Activated naive CD4-positive, alpha-beta T cell treated with anti-CD3 and anti-CD28 coated beads for 36 hours (primary cell): ENCODE measurements at regions not wholly inside any gene's neighbourhood (a gene's known extent, or its start where the extent isn't known, plus 50 kb on each side); places are given as distances from the start of the nearest gene placed in this dataset.

Source experiments
- CTCF ChIA-PET: fragments of 350-600 bp; sonication (Branson Sonifier 250); formaldehyde crosslinking; loops from one replicate; lab custom pipeline; 2021; ENCODE audit warnings: antibody characterized with exemption; lab: Charles Lee
- DNase-seq: peaks from one replicate; pipeline ENCODE4 v3.0.0-alpha.2; 2020
- H3K27ac Mint-ChIP-seq: one replicate; pipeline ENCODE4 v1.8.0; 2021; ENCODE audit warnings: mild to moderate bottlenecking, mixed read lengths
- H3K27me3 Mint-ChIP-seq: one replicate; pipeline ENCODE4 v1.8.0; 2021; ENCODE audit warnings: low read depth, mixed read lengths
- H3K36me3 Mint-ChIP-seq: one replicate; pipeline ENCODE4 v1.8.0; 2021; ENCODE audit warnings: low read depth, mixed read lengths
- H3K4me1 Mint-ChIP-seq: one replicate; pipeline ENCODE4 v1.8.0; 2021; ENCODE audit warnings: low read depth, mixed read lengths
- H3K4me3 Mint-ChIP-seq: one replicate; pipeline ENCODE4 v1.8.0; 2021; ENCODE audit warnings: mild to moderate bottlenecking, moderate library complexity, mixed read lengths
- H3K9me3 Mint-ChIP-seq: one replicate; pipeline ENCODE4 v1.8.0; 2021; ENCODE audit warnings: mixed read lengths
- intact Hi-C: fragments of 100-400 bp; cut with micrococcal nuclease; formaldehyde crosslinking; loops from one replicate; pipeline ENCODE4 v1.15.1; 2023

- DNase-seq: no peak
Observed at GRCh38 chr4:4696530-4696929, 154.7 kb upstream of the STX18 start.

DNA sequence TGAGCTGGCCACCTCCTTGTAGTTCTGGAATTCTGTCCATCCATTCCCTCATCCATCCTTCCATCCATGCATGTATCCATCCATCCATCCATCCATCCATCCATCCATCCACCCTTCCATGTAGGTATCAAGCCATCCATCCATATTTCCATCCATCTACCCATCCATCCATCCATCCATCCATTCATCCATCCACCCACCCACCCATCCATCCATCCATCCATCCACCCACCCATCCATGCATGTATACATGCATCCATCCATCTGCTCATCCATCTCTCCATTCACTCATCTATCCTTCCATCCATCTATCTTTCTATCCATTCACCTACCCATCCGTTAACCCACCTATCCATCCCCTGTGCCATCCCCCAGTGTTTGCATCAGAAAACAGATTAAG is 153.6 kb upstream of the STX18 start:
- CTCF ChIA-PET: no interaction called here
- no peak for DNase-seq
- Mint-ChIP-seq H3K9me3 (peaks cover 5% of the 10 kb centered on the region), H3K27ac (no peak overlapping the region), H3K36me3 (peaks cover 6% of the 10 kb centered on the region), H3K4me1 (no peaks in the 10 kb centered on the region), H3K4me3 (no peak overlapping the region), H3K27me3 (no peaks in the 10 kb centered on the region)
- intact Hi-C loops: no loop called here

More at GRCh38 chr4:4696530-4696929, 154.7 kb upstream of the STX18 start:
- H3K4me1 Mint-ChIP-seq: no peaks in the 10 kb centered on the region
- no peak overlapping the region for H3K27ac Mint-ChIP-seq
- CTCF ChIA-PET: no interaction called here
- intact Hi-C loops: no loop called here
- H3K36me3 Mint-ChIP-seq: peaks cover 6% of the 10 kb centered on the region
- H3K4me3 Mint-ChIP-seq: no peak overlapping the region
- H3K9me3 Mint-ChIP-seq: no peaks in the 10 kb centered on the region
- H3K27me3 Mint-ChIP-seq: no peaks in the 10 kb centered on the region

DNA sequence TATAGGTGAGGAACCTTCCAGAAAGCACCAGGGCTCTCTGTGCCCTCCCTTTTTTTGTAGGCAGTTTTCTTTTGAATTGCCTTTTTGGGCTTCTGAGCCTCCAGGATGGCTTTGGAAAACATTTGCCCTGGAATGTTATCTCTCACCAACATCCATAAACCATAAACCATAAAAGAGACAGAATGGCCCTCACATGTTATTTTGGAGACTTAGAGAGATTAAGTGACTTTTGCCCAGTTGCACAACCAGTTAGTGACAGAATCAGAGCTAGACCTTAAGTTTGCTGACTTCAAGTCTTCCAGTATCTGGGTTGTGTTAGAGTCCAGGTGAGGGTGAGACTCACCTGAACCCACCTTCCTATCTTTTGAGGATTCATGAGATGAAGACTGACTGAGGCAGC is 153.0 kb upstream of the STX18 start:
- intact Hi-C loops: no loop called here
- Mint-ChIP-seq H3K9me3 (peaks cover 10% of the 10 kb centered on the region), H3K27ac (no peak overlapping the region), H3K4me3 (no peak overlapping the region), H3K27me3 (no peaks in the 10 kb centered on the region), H3K4me1 (no peaks in the 10 kb centered on the region), H3K36me3 (peaks cover 12% of the 10 kb centered on the region)
- CTCF ChIA-PET: no interaction called here
- DNase-seq: no peak

GRCh38 chr4:4694296-4694772 is 152.5 kb upstream of the STX18 start:
- Mint-ChIP-seq H3K4me1 (no peaks in the 10 kb centered on the region), H3K27ac (no peak overlapping the region), H3K27me3 (no peaks in the 10 kb centered on the region), H3K9me3 (peaks cover 12% of the 10 kb centered on the region), H3K36me3 (peaks cover 17% of the 10 kb centered on the region), H3K4me3 (no peak overlapping the region)
- intact Hi-C loops: no loop called here
- DNase-seq: no peak
- CTCF ChIA-PET: no interaction called here

DNA sequence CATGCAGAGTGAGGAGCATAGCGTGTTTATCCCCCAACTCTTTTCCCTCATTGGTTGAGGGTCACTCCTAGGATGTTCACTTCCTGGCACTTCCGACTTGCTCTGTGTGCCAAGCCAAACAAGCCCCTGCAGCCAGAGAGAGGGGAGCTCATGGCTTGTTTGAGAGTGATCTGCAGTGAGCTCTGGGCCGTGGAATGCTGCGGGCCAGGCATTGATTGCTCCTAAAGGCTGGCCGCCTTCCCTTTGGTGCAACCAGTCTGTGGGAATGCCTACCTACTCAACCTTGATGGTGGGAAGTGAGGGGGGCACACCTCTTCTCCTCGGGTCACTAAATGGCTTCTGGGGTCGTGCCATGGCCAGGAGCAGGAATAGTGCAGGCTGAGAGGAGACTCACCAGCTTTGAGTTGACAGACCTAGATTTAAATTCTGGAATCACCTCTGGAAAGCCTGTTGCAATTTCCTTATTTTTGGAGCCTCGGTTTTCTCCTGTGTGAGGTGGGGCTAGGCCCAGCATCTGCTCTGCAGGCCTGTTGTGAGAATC is 152.0 kb upstream of the STX18 start:
- CTCF ChIA-PET: no interaction called here
- H3K4me1 Mint-ChIP-seq: no peaks in the 10 kb centered on the region

GRCh38 chr4:4693258-4693657 is 151.4 kb upstream of the STX18 start:
- peak; percentile 14 for DNase-seq
- Mint-ChIP-seq H3K9me3 (peaks cover 12% of the 10 kb centered on the region), H3K4me3 (no peak overlapping the region), H3K4me1 (no peaks in the 10 kb centered on the region), H3K36me3 (peaks cover 25% of the 10 kb centered on the region), H3K27ac (no peak overlapping the region), H3K27me3 (no peaks in the 10 kb centered on the region)
- CTCF ChIA-PET: no interaction called here
- intact Hi-C loops: no loop called here

More for the DNA sequence above, 152.0 kb upstream of the STX18 start:
- H3K4me3 Mint-ChIP-seq: no peak overlapping the region
- H3K27ac Mint-ChIP-seq: no peak overlapping the region
- intact Hi-C loops: no loop called here
- H3K9me3 Mint-ChIP-seq: peaks cover 12% of the 10 kb centered on the region
- no peak for DNase-seq
- no peaks in the 10 kb centered on the region for H3K27me3 Mint-ChIP-seq
- H3K36me3 Mint-ChIP-seq: peaks cover 20% of the 10 kb centered on the region

DNA sequence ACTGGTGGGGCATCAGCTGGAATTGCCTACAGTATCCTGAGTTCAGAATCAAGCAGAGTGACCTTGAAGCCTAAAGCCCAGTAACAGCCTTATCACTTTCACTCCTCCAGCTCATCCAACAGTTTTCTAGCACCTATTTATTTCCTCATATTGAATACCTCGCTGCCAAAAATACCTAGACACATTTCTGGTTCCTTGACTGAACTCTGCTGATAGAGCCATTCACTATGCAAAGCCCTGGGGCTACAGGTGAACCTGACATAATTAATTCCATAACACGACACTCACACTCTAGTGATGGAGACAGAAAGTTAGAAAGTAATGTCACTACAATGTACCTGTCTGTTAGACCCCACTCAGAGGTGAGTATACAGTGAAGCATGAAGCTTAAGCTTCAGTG is 149.0 kb upstream of the STX18 start:
- Mint-ChIP-seq H3K27me3 (no peaks in the 10 kb centered on the region), H3K4me1 (no peaks in the 10 kb centered on the region), H3K9me3 (peaks cover 12% of the 10 kb centered on the region), H3K4me3 (no peak overlapping the region), H3K27ac (no peak overlapping the region), H3K36me3 (peaks cover 25% of the 10 kb centered on the region)
- CTCF ChIA-PET: no interaction called here
- DNase-seq: no peak
- intact Hi-C loops: no loop called here

DNA sequence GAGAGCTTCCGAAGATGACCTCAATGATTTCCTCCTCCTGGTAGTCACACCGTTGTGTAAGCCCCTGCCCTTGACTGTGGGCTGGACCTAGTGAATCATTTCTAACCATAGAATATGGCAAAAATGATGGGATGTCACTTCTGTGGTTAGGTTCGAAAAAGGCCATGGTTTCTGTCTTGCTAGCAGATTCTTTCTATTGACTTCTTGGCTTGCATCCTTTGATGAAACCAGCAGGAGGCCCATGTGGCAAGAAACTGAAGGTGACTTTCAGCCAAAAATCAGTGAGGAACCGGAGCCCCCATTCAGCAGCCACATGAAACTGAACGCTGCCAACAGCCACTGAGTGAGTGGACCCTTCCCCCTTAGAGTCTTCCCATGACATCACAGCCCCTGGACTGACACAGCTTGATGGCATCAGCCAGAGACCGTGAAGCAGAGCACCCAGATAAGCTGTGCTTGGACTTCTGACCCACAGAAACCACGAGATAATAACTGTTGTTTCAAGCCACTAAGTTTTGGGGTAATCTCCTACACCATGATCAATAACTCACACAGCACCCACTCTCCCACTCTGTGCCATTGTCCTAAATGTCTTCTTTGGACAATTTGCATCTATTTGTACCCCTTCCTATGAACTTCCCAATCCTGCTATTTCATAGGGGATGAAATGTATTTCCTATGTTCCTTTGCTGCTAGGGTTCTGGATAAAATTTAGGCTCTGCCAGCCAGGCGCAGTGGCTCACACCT is 148.0 kb upstream of the STX18 start:
- Mint-ChIP-seq H3K27me3 (no peaks in the 10 kb centered on the region), H3K9me3 (peaks cover 12% of the 10 kb centered on the region), H3K4me1 (no peaks in the 10 kb centered on the region), H3K4me3 (no peak overlapping the region), H3K36me3 (peaks cover 23% of the 10 kb centered on the region), H3K27ac (no peak overlapping the region)
- intact Hi-C loops: no loop called here
- CTCF ChIA-PET: interaction anchor here (0.7 kb wide), 1 partner anchor 258 kb away, joined by 3 read pairs; no protein-coding TSS in a partner anchor
- DNase-seq: no peak

DNA sequence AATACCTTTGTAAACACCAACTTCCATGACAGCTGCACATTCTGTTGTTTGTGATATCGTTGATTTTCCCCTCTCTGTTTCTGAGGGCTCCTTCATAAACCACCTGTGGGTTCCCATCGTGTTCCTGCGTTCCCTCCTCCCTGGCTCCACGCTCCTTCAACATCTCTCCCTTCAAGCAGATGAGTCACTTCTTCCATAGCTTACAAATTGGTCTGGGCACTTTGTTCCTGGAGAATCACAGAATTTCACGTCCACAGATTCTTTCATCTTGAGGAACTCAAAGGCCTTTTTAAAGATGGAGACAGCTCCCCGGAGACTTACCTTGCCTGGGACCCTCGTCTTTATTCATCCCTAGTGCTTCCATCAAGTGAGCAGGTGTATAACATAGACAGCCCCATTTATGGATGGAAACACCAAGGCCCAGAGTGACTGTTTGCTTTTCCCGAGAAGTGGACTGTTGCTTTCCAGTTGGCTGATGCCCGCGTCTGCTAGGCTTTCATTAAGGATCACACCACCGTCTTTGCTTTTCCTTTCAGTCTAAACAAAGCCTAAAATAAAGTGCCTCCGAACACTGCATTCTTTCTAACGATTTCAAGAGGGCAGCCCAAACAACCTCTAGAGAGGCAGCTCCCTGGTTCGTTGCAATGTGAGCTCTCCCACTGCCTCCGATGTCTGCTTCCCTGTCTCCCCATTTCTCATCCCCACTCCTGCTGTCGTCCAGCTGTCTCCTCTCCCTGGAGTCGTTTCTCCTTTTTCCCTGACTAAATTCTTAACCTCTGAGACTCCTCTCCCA is 146.3 kb upstream of the STX18 start:
- no peaks in the 10 kb centered on the region for H3K4me1 Mint-ChIP-seq
- CTCF ChIA-PET: no interaction called here
- intact Hi-C loops: no loop called here
- DNase-seq: no peak
- H3K27ac Mint-ChIP-seq: no peak overlapping the region
- peaks cover 12% of the 10 kb centered on the region for H3K9me3 Mint-ChIP-seq
- no peak overlapping the region for H3K4me3 Mint-ChIP-seq
- no peaks in the 10 kb centered on the region for H3K27me3 Mint-ChIP-seq
- peaks cover 23% of the 10 kb centered on the region for H3K36me3 Mint-ChIP-seq

GRCh38 chr4:4687100-4687499 is 145.3 kb upstream of the STX18 start:
- no peaks in the 10 kb centered on the region for H3K27me3 Mint-ChIP-seq
- peaks cover 12% of the 10 kb centered on the region for H3K9me3 Mint-ChIP-seq
- no peak for DNase-seq
- intact Hi-C loops: no loop called here
- H3K27ac Mint-ChIP-seq: no peak overlapping the region
- CTCF ChIA-PET: no interaction called here
- H3K36me3 Mint-ChIP-seq: peaks cover 23% of the 10 kb centered on the region
- H3K4me1 Mint-ChIP-seq: no peaks in the 10 kb centered on the region
- H3K4me3 Mint-ChIP-seq: no peak overlapping the region

- Mint-ChIP-seq H3K9me3 (peaks cover 12% of the 10 kb centered on the region), H3K4me1 (no peaks in the 10 kb centered on the region), H3K27me3 (no peaks in the 10 kb centered on the region), H3K4me3 (no peak overlapping the region), H3K36me3 (peaks cover 19% of the 10 kb centered on the region), H3K27ac (no peak overlapping the region)
- intact Hi-C loops: no loop called here
- DNase-seq: no peak
- CTCF ChIA-PET: no interaction called here
Observed at GRCh38 chr4:4685810-4686795, 144.3 kb upstream of the STX18 start.

GRCh38 chr4:4681653-4682052 is 139.8 kb upstream of the STX18 start:
- H3K4me1 Mint-ChIP-seq: no peaks in the 10 kb centered on the region
- H3K27me3 Mint-ChIP-seq: no peaks in the 10 kb centered on the region
- DNase-seq: no peak
- intact Hi-C loops: no loop called here
- no peak overlapping the region for H3K27ac Mint-ChIP-seq
- H3K36me3 Mint-ChIP-seq: peaks cover 3% of the 10 kb centered on the region
- CTCF ChIA-PET: no interaction called here
- H3K9me3 Mint-ChIP-seq: no peaks in the 10 kb centered on the region
- no peak overlapping the region for H3K4me3 Mint-ChIP-seq
